GM18909 (cell line): ENCODE measurements at regions not wholly inside any gene's neighbourhood (a gene's known extent, or its start where the extent isn't known, plus 50 kb on each side); places are given as distances from the start of the nearest gene placed in this dataset.
"Not testable (repeated sequence)": the region's sequence is repeated elsewhere in the genome, so short reads cannot be mapped to it uniquely, and the experiment has no call there.

Experiments used
- ATAC-seq: cut with Tn5 transposase; IDR thresholded peaks from one replicate; pipeline ENCODE4 v1.9.1; 2021; ENCODE audit warnings: mild to moderate bottlenecking; ENCODE audit not compliant: unreplicated experiment, poor library complexity

DNA sequence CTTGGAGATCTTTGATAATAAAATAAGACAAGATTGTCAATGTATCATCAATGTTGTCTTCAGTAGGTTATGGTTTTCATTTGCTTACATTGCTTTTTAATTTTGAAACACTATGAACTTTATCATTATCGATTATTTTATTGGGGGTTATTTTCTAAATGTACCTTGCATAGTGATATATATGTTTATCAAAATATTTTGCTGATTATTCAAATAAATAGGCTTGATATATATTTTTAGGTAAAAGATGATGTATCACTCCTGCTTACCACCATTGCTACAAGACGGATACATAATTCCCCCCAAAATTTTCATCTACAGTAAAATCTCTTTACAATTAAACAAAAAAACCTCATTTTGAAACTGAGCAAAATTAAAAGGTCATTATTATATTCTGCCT, 293.8 kb downstream of the SUCLG1 start:
- no peak for ATAC-seq

DNA sequence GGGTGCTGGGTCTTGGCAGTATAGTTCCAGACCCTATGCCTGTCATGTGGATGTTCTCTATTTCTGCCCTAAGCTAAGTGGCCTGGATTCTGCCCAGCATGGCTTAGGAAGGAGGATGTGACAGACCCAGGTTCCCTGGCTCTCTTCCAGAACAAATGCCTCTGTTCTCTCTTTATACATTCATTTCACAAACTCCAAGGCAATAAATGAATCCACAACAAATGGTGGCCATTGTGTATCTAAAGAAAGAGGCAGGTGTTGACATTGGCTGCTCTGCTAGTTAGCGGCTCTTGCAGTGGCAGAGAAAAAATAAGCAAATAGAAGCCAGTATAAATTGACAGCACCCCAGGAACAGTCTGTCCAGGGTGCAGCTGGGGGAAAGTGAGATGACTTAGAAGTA, 298.6 kb downstream of the SUCLG1 start:
- no peak for ATAC-seq

- ATAC-seq = no peak
These were observed 300.5 kb downstream of the SUCLG1 start for GRCh38 chr2:84158605-84159004.

DNA sequence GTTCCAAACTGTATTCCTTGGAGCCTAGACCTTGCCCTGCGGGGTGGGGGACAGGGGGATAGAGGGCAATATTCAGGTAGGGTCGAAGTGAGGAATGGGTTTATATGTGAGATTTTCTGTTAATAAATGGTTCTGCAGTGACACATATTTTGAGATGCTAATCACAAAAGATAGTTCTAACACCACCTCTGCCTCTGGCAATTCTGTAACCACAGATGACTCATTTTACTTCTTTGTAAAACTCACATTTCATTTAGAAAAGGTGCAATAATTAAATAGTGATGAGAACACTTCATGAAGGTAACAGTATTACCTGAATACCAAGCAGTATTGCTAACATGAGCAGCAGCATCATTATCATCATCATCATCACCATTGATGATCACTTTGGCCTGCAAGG, 306.6 kb downstream of the SUCLG1 start:
- ATAC-seq = no peak

- no peak for ATAC-seq
These were observed 314.7 kb downstream of the SUCLG1 start for GRCh38 chr2:84144345-84144744.

- no peak for ATAC-seq
These were observed 322.0 kb downstream of the SUCLG1 start for GRCh38 chr2:84137034-84137433.

GRCh38 chr2:84132370-84132769, 326.7 kb downstream of the SUCLG1 start:
- no peak for ATAC-seq

GRCh38 chr2:84131278-84131830, 327.7 kb downstream of the SUCLG1 start:
- no peak for ATAC-seq

- ATAC-seq = no peak
These were observed 330.1 kb downstream of the SUCLG1 start for GRCh38 chr2:84129018-84129417.

DNA sequence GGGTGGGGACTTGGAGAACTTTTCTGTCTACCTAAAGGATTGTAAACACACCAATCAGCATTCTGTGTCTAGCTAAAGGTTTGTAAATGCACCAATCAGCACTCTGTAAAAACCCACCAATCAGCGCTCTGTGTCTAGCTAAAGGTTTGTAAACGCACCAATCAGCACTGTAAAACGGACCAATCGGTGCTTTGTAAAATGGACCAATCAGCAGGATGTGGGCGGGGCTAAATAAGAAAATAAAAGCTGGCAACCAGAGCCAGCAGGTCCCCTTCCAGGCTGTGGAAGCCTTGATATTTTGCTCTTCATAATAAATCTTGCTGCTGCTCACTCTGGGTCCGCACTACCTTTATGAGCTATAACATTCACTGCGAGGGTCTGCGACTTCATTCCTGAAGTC, 331.3 kb downstream of the SUCLG1 start:
- not testable (repeated sequence) for ATAC-seq

DNA sequence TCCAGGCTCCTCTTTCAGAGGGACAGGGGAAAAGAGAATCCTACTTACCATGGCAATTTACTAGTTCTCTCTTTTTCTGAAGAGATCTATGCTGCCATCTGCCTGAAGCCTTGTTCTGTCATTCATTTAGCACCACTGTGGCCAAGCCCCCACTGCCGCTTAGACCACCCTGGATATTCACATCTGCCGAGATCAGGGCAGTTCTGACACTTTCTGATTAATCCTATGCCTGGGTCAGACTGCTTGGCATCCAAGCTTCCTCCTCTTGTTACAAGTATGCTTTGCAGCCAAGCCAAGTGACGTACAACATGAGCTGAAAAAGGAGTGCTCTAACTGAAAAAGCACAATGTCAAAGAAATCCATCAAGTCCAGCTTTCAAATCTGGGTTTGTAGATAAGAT, 332.6 kb downstream of the SUCLG1 start:
- no peak for ATAC-seq

GRCh38 chr2:84126084-84126483, 333.0 kb downstream of the SUCLG1 start:
- ATAC-seq = no peak

DNA sequence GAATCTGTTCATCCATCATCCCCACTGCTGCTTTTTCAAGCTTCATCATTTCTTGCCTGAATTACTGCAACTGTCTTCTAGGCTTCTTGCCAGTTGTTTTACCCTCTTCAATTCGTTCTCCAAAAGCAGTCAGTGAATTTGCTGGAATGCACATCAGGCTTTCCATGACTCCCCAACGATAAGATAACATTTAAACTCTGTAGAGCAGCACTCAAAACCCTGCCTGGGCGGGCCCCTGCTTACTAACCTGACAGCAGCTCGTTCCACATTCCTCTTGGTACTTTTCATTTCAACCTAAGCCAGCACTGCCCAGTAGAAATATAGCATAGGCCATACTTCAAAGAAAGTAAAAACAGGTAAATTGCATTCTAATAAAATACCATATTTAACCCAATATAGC, 342.9 kb downstream of the SUCLG1 start:
- ATAC-seq = no peak

- peak; percentile 98 for ATAC-seq
These were observed 343.8 kb downstream of the SUCLG1 start for GRCh38 chr2:84115173-84115857.

DNA sequence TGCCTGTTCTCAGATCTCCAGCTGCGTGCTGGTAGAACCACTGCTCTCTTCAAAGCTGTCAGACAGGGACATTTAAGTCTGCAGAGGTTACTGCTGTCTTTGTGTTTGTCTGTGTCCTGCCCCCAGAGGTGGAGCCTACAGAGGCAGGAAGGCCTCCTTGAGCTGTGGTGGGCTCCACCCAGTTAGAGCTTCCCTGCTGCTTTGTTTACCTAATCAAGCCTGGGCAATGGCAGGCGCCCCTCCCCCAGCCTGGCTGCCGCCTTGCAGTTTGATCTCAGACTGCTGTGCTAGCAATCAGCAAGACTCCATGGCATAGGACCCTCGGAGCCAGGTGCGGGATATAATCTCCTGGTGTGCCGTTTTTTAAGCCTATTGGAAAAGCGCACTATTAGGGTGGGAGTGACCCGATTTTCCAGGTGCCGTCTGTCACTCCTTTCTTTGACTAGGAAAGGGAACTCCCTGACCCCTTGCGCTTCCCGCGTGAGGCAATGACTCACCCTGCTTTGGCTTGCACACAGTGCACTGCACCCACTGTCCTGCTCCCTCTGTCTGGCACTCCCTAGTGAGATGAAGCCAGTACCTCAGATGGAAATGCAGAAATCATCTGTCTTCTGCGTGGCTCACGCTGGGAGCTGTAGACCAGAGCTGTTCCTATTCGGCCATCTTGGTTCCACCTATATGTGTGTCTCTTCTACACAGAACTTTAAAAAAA, 355.1 kb downstream of the SUCLG1 start:
- ATAC-seq = not testable (repeated sequence)

DNA sequence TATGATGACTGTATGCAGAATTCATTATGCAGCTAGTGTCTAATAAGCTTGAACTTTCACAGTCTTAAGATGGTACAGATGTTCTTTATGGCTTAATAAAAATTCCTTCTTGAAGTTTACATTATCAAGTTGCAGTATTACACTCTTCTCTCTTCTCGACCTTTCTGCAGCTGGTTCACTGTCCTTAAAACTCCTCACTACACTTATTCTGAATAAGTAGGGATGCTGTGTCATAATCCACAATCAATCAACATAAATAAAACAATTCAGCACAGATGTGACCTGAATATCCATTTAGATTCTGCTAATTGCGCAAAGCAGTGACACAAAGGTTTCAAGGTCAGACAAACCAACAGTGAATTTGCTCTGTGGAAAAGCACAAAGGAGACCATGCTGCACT, 356.8 kb downstream of the SUCLG1 start:
- no peak for ATAC-seq

GRCh38 chr2:84088656-84089055, 370.4 kb downstream of the SUCLG1 start:
- ATAC-seq = no peak

DNA sequence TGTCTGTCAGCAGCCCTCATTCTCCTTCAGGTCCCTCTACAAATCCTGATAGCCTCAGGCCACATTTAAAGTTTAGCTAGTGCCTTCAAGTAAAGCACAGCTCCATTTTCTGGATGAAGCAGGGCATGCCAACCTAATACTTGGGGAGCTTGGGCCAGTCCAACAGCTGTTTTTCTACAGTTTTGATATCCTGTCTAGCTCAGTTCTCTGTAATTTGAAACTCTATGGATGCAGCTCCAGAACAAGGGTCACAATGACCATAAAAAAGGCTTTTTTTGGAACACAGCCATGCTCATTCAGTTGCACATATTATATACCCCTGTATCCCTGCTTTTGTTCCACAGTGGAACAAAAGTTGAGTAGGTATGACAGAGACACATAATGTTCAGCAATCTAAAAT, 373.5 kb downstream of the SUCLG1 start:
- no peak for ATAC-seq

DNA sequence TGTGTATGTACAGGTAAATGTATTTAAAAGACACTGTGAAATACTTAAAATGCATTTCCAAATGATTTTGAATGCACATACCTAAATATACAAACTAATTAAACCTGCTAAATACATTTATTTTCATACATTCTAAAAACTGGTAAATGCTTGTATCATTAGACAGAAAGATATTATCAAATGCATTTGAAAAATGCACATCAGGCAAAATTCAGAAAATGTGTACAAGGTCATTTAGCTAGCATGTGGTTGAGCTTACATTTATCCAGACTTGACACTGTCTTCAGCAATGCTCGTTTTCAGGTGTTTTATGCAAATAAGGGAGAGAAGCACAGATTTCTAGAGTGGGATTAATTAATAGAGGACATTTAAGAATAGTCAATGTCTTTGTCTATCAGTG, 374.2 kb downstream of the SUCLG1 start:
- no peak for ATAC-seq

GRCh38 chr2:84083984-84084383, 375.1 kb downstream of the SUCLG1 start:
- ATAC-seq = no peak

DNA sequence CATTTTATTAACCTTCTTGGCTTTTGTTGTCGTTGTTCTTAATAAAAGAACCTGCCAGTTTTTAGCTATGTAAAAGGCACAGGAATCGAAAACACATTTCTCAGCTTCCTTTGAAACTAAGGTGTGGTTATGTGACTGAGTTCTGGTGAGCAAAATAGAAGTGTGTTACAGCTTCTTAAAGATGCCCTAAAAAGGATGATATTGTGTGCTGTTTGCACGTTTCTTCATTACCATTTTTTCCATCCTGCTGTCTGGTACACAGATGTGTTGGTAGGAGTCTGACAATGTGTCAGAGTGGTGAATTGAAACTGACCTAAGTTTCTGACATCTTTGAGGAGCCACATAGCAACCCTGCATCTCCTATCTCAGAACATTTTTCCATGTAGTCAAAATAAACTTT, 380.6 kb downstream of the SUCLG1 start:
- ATAC-seq = no peak

DNA sequence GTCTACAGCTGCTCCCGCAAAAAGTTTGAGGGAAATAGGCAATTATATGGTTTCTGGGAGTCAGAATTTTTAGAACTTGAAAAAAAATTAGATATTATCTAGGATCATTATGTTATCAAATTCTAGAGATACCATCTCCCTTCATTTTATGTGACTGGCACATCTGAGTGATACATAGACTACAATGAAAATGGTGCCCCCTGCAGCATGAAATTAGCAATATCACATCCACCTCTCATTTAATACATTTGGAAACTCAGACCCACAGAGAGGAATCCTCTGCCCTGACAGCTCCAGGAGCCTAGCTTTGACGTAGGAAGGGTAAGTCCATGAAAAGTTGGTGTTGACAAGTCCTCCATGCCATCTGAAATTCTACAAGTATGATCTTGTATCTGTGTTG, 381.6 kb downstream of the SUCLG1 start:
- peak; percentile 66 for ATAC-seq
